WTC11 (cell line): ENCODE measurements at regions not wholly inside any gene's neighbourhood (a gene's known extent, or its start where the extent isn't known, plus 50 kb on each side); places are given as distances from the start of the nearest gene placed in this dataset.

Experiments used
- CTCF ChIP-seq: fragments of 200-600 bp; IDR thresholded peaks from 2 replicates; pipeline ENCODE4 v1.8.0; 2022; ENCODE audit warnings: antibody characterized with exemption
- E2F5 ChIP-seq: sonication (generic); formaldehyde crosslinking; IDR thresholded peaks from 2 replicates; pipeline ENCODE4 v1.8.1; 2022; ENCODE audit warnings: mild to moderate bottlenecking, moderate library complexity, missing genetic modification reagents
- FOXK1 ChIP-seq: sonication (generic); formaldehyde crosslinking; IDR thresholded peaks from 2 replicates; pipeline ENCODE4 v1.8.0; 2022; ENCODE audit warnings: mild to moderate bottlenecking, moderate library complexity, missing genetic modification reagents
- JAZF1 ChIP-seq: fragments of 250-450 bp; sonication (Bioruptor Pico); IDR thresholded peaks from 2 replicates; pipeline ENCODE4 v1.9.0; 2021; ENCODE audit warnings: moderate library complexity, mild to moderate bottlenecking, inconsistent platforms
- MAX ChIP-seq: sonication (generic); formaldehyde crosslinking; IDR thresholded peaks from 2 replicates; pipeline ENCODE4 v1.8.0; 2022; ENCODE audit warnings: mild to moderate bottlenecking, missing genetic modification reagents
- MXD4 ChIP-seq: fragments of 250-450 bp; sonication (Bioruptor Pico); IDR thresholded peaks from 2 replicates; pipeline ENCODE4 v1.8.0; 2021; ENCODE audit warnings: mild to moderate bottlenecking, moderate library complexity, borderline replicate concordance
- NFE2L1 ChIP-seq: sonication (generic); formaldehyde crosslinking; IDR thresholded peaks from 2 replicates; pipeline ENCODE4 v1.8.1; 2023; ENCODE audit warnings: missing genetic modification reagents
- NR1H2 ChIP-seq: sonication (generic); formaldehyde crosslinking; IDR thresholded peaks from 2 replicates; pipeline ENCODE4 v1.9.0; 2021; ENCODE audit warnings: mild to moderate bottlenecking, moderate library complexity, missing genetic modification reagents
- PREB ChIP-seq: sonication (generic); formaldehyde crosslinking; IDR thresholded peaks from 2 replicates; pipeline ENCODE4 v1.8.1; 2022; ENCODE audit warnings: mild to moderate bottlenecking, missing genetic modification reagents, moderate library complexity, borderline replicate concordance
- TEAD4 ChIP-seq: sonication (generic); formaldehyde crosslinking; IDR thresholded peaks from 2 replicates; pipeline ENCODE4 v1.8.0; 2022; ENCODE audit warnings: mild to moderate bottlenecking, missing genetic modification reagents
- ZBTB21 ChIP-seq: sonication (generic); formaldehyde crosslinking; IDR thresholded peaks from 2 replicates; pipeline ENCODE4 v1.8.1; 2023; ENCODE audit warnings: mild to moderate bottlenecking, missing genetic modification reagents, borderline replicate concordance
- ZBTB43 ChIP-seq: sonication (generic); formaldehyde crosslinking; IDR thresholded peaks from 2 replicates; pipeline ENCODE4 v1.8.1; 2023; ENCODE audit warnings: mild to moderate bottlenecking, missing genetic modification reagents
- ZNF317 ChIP-seq: sonication (generic); formaldehyde crosslinking; IDR thresholded peaks from 2 replicates; pipeline ENCODE4 v1.8.1; 2023; ENCODE audit warnings: low read depth, mild to moderate bottlenecking, moderate library complexity, missing genetic modification reagents, borderline replicate concordance
- ZSCAN18 ChIP-seq: fragments of 250-450 bp; sonication (Bioruptor Pico); IDR thresholded peaks from 2 replicates; pipeline ENCODE4 v2.1.2; 2022; ENCODE audit warnings: mild to moderate bottlenecking, moderate library complexity

- TF ChIP-seq ZBTB43 (CRISPR knock-in tag) (no peak), NFE2L1 (CRISPR knock-in tag) (no peak), CTCF (no peak), MAX (CRISPR knock-in tag) (no peak), TEAD4 (no peak), FOXK1 (CRISPR knock-in tag) (no peak), NR1H2 (no peak), PREB (CRISPR knock-in tag) (no peak), ZSCAN18 (CRISPR knock-in tag) (no peak), JAZF1 (no peak), ZNF317 (CRISPR knock-in tag) (no peak), MXD4 (CRISPR knock-in tag) (no peak), ZBTB21 (CRISPR knock-in tag) (no peak), E2F5 (CRISPR knock-in tag) (no peak)
Measured at GRCh38 chr2:189363559-189363958, 77.7 kb upstream of the WDR75 start.
